ENCODE measurements at regions not wholly inside any gene's neighbourhood (a gene's known extent, or its start where the extent isn't known, plus 50 kb on each side); places are given as distances from the start of the nearest gene placed in this dataset.

DNA sequence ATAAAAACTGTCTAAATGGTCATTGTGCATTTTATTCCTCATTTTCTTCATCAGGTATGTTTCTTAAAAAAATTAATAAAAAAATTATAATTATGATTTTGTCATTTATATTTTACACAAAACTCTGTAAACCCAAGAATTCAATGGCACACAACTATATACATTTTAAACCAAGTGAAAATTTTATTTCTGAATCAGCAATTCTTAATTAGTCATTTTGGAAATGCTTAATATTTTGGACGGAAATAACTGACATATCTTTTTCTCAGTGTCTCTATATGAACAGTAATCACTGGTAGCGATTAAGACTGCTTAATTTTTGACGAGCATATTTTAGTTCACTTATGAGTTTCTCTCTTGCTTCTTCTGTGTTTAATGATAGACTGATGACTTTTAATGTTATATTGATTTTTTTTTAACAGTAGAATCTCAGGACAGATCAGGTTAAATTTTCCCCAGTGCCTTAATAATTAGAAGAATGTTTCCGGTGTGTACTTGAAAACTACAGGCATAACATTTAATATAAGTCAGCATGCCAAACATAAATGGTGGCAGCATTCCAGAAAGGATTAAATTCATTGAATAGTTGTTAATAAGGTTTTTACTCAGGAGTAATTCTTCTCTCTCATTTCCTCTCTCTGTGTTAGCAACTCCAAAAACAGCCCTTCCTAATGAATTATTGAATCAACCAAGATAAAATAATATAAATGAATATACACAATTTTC is 644.7 kb upstream of the CDH6 start:
- no peak for DNase-seq (ENCODE audit: low read depth in 2 of 2)
- Histone ChIP-seq H3K36me3 (ENCODE audit: control insufficient read depth, insufficient read depth, low read length) (no peaks in the 10 kb centered on the region), H4K20me1 (ENCODE audit: control insufficient read depth, extremely low read depth, insufficient read depth, low read length) (no peaks in the 10 kb centered on the region), H2AFZ (ENCODE audit: low read length) (no peak overlapping the region), H3K4me1 (ENCODE audit: control insufficient read depth, extremely low read depth, insufficient read depth, low read length) (no peaks in the 10 kb centered on the region), H3K4me3 (replicated peaks in 1 of 4; ENCODE audit: control extremely low read depth in 1 of 4, insufficient read depth in 1 of 4, low read depth in 3 of 4, low read length in 4 of 4) (no peak overlapping the region), H3K79me2 (ENCODE audit: control insufficient read depth, insufficient read depth, low read length) (no peaks in the 10 kb centered on the region), H3K9me3 (ENCODE audit: control insufficient read depth, insufficient read depth, low read depth, low read length) (no peaks in the 10 kb centered on the region), H3K4me2 (ENCODE audit: extremely low read depth, insufficient read depth, low read length) (no peak overlapping the region), H3K27ac (ENCODE audit: insufficient read depth, low read length) (no peak overlapping the region), H3K27me3 (ENCODE audit: control insufficient read depth, insufficient read depth, low read length) (no peaks in the 10 kb centered on the region), H3K9ac (ENCODE audit: insufficient read depth, low read length) (no peak overlapping the region)
- TF ChIP-seq, protein P1, sequence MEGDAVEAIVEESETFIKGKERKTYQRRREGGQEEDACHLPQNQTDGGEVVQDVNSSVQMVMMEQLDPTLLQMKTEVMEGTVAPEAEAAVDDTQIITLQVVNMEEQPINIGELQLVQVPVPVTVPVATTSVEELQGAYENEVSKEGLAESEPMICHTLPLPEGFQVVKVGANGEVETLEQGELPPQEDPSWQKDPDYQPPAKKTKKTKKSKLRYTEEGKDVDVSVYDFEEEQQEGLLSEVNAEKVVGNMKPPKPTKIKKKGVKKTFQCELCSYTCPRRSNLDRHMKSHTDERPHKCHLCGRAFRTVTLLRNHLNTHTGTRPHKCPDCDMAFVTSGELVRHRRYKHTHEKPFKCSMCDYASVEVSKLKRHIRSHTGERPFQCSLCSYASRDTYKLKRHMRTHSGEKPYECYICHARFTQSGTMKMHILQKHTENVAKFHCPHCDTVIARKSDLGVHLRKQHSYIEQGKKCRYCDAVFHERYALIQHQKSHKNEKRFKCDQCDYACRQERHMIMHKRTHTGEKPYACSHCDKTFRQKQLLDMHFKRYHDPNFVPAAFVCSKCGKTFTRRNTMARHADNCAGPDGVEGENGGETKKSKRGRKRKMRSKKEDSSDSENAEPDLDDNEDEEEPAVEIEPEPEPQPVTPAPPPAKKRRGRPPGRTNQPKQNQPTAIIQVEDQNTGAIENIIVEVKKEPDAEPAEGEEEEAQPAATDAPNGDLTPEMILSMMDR (conservative IDR thresholded peaks at IDR 0.05 in 1 of 2, IDR thresholded peaks at IDR 0.05 in 1 of 2; ENCODE audit: low read depth in 1 of 2, low read length in 2 of 2), result no peak
- no peak for TF ChIP-seq EZH2 (IDR thresholded peaks at IDR 0.05; ENCODE audit: low read length, missing control alignments)

DNA sequence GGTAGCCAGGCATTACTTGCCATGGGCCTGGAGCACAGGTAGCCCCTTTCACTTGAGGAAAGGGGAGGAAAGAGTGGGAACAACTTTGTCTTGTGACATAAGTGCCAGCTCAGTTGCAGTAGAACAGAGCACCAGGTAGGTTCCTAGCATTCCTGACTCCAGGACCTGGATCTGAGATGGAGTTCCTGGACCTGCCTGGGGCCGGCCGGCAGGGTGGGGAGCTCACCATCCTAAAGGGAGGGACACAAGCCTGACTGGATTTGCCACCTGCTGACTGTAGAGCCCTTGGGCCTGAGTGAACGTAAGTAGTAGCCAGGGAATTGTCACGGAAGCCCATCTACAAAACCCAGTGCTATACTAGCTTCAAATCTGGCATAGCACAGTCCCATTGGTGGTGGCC is 653.3 kb upstream of the CDH6 start:
- Histone ChIP-seq H3K4me2 (ENCODE audit: extremely low read depth, insufficient read depth, low read length) (no peak overlapping the region), H4K20me1 (ENCODE audit: control insufficient read depth, extremely low read depth, insufficient read depth, low read length) (no peaks in the 10 kb centered on the region), H3K4me3 (replicated peaks in 1 of 4; ENCODE audit: control extremely low read depth in 1 of 4, insufficient read depth in 1 of 4, low read depth in 3 of 4, low read length in 4 of 4) (no peak overlapping the region), H3K4me1 (ENCODE audit: control insufficient read depth, extremely low read depth, insufficient read depth, low read length) (no peaks in the 10 kb centered on the region), H3K27ac (ENCODE audit: insufficient read depth, low read length) (no peak overlapping the region), H3K27me3 (ENCODE audit: control insufficient read depth, insufficient read depth, low read length) (no peaks in the 10 kb centered on the region), H3K36me3 (ENCODE audit: control insufficient read depth, insufficient read depth, low read length) (no peaks in the 10 kb centered on the region), H3K9ac (ENCODE audit: insufficient read depth, low read length) (no peak overlapping the region), H3K79me2 (ENCODE audit: control insufficient read depth, insufficient read depth, low read length) (no peaks in the 10 kb centered on the region), H2AFZ (ENCODE audit: low read length) (no peak overlapping the region), H3K9me3 (ENCODE audit: control insufficient read depth, insufficient read depth, low read depth, low read length) (no peaks in the 10 kb centered on the region)
- TF ChIP-seq, protein P1 (conservative IDR thresholded peaks at IDR 0.05 in 1 of 2, IDR thresholded peaks at IDR 0.05 in 1 of 2; ENCODE audit: low read depth in 1 of 2, low read length in 2 of 2), result no peak
- no peak for TF ChIP-seq EZH2 (IDR thresholded peaks at IDR 0.05; ENCODE audit: low read length, missing control alignments)
- no peak for DNase-seq (ENCODE audit: low read depth in 2 of 2)

DNA sequence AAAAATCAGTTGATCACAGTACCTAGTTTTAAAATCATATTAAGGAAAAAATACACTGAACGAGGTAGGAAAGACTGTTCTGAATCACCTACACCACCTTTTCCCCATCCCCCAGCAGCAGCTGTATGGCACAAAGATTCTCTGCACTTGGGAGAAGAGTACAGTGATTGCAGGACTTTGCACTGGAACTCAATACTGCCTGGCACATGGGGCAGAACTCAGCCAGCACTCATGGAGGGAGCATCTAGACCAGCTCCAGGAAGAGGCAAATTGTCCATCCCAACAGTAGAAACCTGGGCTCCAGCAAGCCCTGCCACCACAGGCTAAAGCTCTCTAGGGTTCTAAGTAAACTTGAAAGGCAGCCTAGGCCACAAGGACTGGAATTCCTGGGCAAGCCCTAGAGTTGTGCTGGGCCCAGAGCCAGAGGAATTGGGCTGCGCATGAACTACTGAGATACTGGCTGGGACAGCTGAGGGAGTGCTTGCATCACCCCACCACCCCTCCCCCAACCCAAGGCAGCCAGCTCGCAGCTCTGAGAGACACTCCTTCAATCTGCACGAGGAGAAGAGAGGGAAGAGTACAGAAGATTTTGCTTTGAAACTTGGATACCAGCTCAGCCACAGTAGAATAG is 654.4 kb upstream of the CDH6 start:
- Histone ChIP-seq H3K4me3 (replicated peaks in 1 of 4; ENCODE audit: control extremely low read depth in 1 of 4, insufficient read depth in 1 of 4, low read depth in 3 of 4, low read length in 4 of 4) (no peak overlapping the region), H4K20me1 (ENCODE audit: control insufficient read depth, extremely low read depth, insufficient read depth, low read length) (no peaks in the 10 kb centered on the region), H3K4me1 (ENCODE audit: control insufficient read depth, extremely low read depth, insufficient read depth, low read length) (no peaks in the 10 kb centered on the region), H3K9ac (ENCODE audit: insufficient read depth, low read length) (no peak overlapping the region), H3K4me2 (ENCODE audit: extremely low read depth, insufficient read depth, low read length) (no peak overlapping the region), H3K27ac (ENCODE audit: insufficient read depth, low read length) (no peak overlapping the region), H3K79me2 (ENCODE audit: control insufficient read depth, insufficient read depth, low read length) (no peaks in the 10 kb centered on the region), H3K27me3 (ENCODE audit: control insufficient read depth, insufficient read depth, low read length) (no peaks in the 10 kb centered on the region), H3K36me3 (ENCODE audit: control insufficient read depth, insufficient read depth, low read length) (no peaks in the 10 kb centered on the region), H3K9me3 (ENCODE audit: control insufficient read depth, insufficient read depth, low read depth, low read length) (no peaks in the 10 kb centered on the region), H2AFZ (ENCODE audit: low read length) (no peak overlapping the region)
- TF ChIP-seq, protein P1 (conservative IDR thresholded peaks at IDR 0.05 in 1 of 2, IDR thresholded peaks at IDR 0.05 in 1 of 2; ENCODE audit: low read depth in 1 of 2, low read length in 2 of 2), result no peak
- no peak for TF ChIP-seq EZH2 (IDR thresholded peaks at IDR 0.05; ENCODE audit: low read length, missing control alignments)
- DNase-seq (ENCODE audit: low read depth in 2 of 2), result peak; percentile 73 to 75

Measured in fibroblast of lung (primary cell).